GM19467 (cell line): ENCODE measurements at regions not wholly inside any gene's neighbourhood (a gene's known extent, or its start where the extent isn't known, plus 50 kb on each side); places are given as distances from the start of the nearest gene placed in this dataset.

Experiments used
- ATAC-seq: cut with Tn5 transposase; IDR thresholded peaks from one replicate; pipeline ENCODE4 v1.9.1; 2021; ENCODE audit warnings: mild to moderate bottlenecking, moderate library complexity; ENCODE audit not compliant: unreplicated experiment

DNA sequence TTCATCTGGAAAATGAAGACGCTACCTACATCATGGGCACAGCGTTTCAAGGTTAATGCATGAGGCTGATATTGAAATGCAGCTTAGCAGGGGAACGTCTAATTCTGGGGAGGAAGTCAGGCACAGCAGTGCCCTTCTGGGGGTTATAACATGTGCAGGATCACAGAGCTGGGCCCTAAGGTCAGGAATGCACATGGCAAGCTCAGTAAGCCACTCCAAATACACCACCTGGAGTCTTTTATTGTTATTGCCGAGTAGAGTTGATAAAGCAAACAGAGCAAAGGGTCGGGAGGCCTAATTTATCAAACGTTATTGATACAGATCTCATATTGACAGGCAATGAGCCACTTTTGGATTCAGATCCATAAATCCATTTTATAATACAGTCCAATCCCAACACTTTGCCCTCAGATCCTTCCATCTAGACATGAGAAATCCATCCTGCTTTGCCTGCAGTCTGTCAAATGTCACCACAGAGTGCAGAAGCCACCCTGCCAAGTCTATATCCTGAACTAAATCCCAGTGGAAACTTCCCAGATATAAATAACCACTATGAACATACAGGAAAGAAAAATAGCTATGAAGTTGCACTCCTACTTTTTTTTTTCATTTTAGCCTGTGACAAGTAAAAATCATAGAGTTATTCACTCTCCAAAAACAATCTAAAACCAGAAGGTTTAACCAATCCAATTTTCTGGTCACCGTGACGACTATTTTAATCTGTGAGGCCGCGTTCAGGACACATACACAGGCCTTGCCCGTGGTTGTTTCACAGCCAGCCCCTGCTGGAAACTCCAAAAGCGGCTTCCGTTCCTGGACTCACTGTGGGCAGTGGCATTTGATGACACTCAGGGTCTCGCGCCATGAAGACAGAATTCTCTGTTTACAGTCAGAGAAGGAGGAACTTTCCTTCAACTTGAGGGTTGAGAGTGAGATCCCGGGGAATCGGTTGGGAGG, 335.4 kb downstream of the DHX15 start:
- no peak for ATAC-seq

DNA sequence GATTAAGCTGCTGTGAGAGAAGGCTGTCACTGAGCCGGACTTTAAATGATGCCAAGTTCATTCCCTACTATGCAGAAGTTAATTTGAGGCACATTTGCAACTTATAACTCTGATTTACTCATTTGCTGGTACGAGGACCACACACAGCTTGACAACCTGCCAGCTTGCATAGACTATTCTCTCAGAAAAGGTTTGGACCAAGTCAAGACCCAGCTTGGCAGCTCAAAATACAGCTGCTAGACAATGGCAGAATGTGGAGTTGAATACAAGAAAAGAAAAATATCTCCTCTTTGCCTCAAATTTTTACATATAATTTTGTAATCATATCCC, 338.9 kb downstream of the DHX15 start:
- ATAC-seq = no peak

- ATAC-seq = no peak
Observed at GRCh38 chr4:24244663-24245490, 339.5 kb downstream of the DHX15 start.

DNA sequence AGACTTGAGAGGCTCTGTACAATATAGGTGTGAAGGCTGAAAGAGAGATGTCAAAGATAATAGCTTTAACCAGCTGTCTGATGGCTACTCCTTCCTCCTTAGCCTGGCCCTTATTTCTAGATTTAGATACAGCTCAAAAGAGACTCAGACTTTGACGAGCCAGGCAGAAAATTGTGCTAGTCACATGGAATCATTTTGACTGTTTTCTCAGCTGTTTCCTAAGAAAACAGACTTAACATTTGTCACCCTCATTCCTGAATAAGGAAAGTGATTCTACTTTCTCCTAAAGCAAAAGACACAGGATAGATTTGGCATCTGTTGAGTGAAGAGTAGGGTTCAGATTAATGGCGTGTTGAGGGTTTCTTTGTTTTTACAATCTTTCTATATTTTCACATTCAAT, 340.7 kb downstream of the DHX15 start:
- no peak for ATAC-seq

GRCh38 chr4:24241511-24241910, 342.8 kb downstream of the DHX15 start:
- no peak for ATAC-seq

DNA sequence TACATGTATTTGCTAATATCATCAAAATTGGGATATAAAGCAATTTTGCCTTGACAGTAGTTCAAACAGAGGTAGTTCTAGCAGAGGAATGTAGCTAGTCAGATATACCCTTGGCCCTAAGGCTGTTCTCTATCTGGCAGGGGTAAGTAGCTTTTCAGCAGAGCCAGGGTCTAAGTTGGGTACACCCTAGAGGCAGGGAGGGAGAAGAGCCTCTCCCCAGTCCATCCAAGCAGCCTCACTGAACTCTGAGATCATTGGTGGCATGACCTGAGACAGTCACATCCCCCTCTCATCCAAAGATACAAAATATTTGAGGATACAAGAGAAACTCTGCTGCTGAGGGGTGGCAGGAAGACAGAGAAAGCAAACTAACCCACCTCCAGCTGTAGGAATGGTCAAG, 343.7 kb downstream of the DHX15 start:
- ATAC-seq = no peak

DNA sequence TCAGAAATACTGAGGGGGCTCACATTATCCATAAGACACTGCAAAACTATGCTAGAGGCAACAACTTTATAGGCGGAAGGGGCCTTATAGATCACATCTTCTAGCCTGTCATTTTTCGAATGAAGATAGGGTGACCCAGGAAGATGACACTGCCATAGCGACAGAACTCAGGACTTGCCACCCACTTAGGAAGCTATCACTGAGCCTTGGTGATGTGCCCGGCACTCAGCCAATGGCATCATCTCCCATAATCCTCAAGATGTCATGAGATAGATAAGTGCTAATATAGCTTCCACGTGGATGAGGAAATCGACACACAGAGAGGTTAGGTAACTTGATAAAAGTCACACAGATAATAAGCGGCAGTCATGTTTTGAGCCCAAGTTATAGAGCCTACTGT, 346.6 kb downstream of the DHX15 start:
- no peak for ATAC-seq

DNA sequence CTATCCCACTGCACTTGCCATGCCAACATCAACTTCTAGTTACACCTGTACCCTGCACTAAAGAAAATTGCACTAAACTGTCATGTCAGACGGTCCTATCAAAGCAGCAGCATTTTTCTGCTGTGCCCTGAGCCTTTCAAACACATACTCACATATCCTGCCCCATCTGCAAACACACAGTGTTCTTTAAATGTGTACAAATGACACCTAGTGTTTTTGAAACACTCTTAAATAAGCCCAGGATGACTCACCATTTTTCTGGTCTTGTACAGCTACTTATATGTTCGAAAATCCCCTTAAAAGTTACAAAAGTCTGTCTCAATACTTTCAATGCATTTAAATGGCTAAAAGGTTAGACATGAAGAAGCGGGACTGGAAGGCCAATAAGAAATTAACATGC, 346.7 kb upstream of the PPARGC1A start:
- no peak for ATAC-seq

GRCh38 chr4:24236120-24236519, 346.3 kb upstream of the PPARGC1A start:
- ATAC-seq = no peak

DNA sequence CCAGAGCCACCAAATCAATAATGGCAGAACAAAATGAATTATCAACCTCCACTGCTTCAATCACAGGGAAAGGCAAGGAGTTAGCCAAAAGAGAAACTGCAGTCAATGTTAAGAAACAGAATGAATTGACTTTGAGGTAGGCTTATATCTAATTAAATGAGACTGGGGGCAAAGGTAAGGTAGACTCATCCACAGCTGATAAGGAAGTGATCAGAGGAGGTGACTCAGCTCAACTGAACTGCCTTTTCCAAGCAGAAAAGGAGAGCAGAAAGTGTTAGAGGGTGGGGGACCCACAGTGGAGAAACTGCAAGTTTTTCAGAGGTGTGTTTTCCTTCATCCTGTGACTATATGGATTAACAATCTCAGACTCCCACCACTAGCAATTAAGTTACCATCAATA, 345.8 kb upstream of the PPARGC1A start:
- ATAC-seq = no peak

- ATAC-seq = no peak
Observed at GRCh38 chr4:24234288-24234848, 344.5 kb upstream of the PPARGC1A start.

GRCh38 chr4:24230955-24231354, 341.1 kb upstream of the PPARGC1A start:
- ATAC-seq = no peak

DNA sequence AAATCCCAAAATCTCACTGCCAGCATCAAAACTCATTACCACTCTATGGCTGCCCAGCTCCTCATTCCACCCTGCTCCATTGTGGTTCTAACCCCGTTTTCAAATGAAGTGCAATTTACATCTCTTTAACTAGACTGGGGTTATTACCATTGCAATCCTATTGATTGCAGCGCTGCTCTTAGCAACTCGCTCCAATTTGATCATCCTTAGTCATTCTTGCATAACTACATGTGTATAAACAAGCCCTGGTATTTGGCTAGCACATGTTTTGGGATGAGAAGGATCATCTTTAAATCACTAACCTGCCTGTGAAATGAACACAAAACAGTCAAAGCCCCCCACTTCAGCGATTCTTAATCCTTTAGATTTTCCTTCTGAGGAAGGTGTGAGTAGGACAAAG, 340.1 kb upstream of the PPARGC1A start:
- ATAC-seq = no peak

- no peak for ATAC-seq
Observed at GRCh38 chr4:24228692-24229091, 338.8 kb upstream of the PPARGC1A start.

- no peak for ATAC-seq
Observed at GRCh38 chr4:24226667-24227066, 336.8 kb upstream of the PPARGC1A start.

GRCh38 chr4:24226023-24226422, 336.2 kb upstream of the PPARGC1A start:
- ATAC-seq = no peak

- no peak for ATAC-seq
Observed at GRCh38 chr4:24224446-24224845, 334.6 kb upstream of the PPARGC1A start.

GRCh38 chr4:24219209-24219608, 329.4 kb upstream of the PPARGC1A start:
- no peak for ATAC-seq

- no peak for ATAC-seq
Observed at GRCh38 chr4:24218566-24218965, 328.7 kb upstream of the PPARGC1A start.

- ATAC-seq = no peak
Observed at GRCh38 chr4:24214796-24215195, 324.9 kb upstream of the PPARGC1A start.

DNA sequence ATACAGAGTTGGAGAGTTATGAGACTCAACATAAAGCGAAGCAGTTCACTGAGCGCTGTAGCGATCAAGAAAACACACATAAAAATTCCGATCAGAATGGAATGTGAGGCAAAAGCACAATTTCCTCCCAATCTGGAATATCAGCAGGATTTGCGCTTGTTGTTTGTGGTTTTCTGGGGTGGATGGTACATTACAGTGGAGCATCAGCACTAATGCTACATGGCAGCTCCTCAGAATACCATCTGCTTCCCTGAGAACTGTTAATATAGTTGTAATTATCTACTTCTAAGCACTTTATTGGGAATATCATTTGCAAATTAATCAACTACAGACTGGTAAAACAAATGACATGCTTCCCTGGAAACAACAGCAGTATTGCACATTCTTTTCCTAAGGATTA, 324.1 kb upstream of the PPARGC1A start:
- no peak for ATAC-seq

- no peak for ATAC-seq
Observed at GRCh38 chr4:24212642-24213041, 322.8 kb upstream of the PPARGC1A start.
